OCI-LY3 (cell line): ENCODE measurements at regions not wholly inside any gene's neighbourhood (a gene's known extent, or its start where the extent isn't known, plus 50 kb on each side); places are given as distances from the start of the nearest gene placed in this dataset.

ENCODE experiments used
- EZH2phosphoT487 ChIP-seq: fragments of 200-600 bp; shearing (Covaris generic); IDR thresholded peaks from 2 replicates; pipeline ENCODE4 v1.6.1; 2018; ENCODE audit warnings: antibody characterized with exemption, mixed run types, low read depth
- TF ChIP-seq, protein P1 (sequence below): fragments of 200-600, 300-600 bp; sonication (generic); IDR thresholded peaks from 2 replicates; pipeline ENCODE4 v1.5.1; 2014; ENCODE audit warnings: antibody characterized with exemption, low read length, low read depth

DNA sequence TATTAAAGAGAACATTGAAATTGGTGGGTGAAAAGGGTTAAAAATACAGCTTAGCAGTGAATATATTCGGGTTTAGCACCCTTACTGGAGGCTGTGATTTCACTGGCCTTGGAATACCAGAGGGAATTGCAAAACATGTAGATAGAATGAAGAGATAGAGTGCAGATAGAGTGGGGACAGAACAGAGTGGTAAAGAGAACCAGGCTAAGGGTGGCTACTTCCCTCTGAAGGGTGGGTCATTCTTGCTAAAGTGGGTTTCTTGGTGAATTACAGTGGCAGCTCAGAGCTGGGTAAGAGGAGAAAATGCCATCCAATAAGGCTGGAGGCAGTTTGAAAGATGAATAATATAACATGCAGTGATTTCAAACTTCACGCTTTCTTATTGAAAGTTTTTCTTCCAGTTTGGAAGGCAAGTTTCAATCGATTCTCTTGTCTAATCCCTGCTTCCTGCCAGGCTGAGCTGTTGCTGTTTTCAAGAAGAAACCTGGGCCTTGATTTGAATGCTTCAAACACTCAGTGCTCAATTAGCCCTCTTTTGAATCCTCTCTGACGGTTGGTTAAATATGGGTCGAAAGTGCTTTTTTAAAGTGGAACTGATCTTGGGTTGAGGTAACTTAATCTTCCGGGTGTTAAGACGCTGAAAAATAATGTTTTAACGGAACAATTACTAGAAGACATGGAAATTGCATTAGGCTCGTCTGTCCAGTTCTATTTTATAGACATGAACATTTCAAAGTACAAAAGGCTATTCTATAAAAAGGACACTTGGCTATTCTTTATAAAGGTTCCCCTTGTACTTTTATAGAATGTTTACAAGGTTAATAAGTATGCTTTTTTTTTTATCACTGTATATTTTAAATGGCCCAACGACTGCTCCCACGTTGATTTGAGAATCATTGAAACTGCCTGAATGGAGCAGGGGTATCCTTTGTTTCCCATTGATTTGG lies 203.3 kb downstream of the BCAS1 start:
- TF ChIP-seq, protein P1, sequence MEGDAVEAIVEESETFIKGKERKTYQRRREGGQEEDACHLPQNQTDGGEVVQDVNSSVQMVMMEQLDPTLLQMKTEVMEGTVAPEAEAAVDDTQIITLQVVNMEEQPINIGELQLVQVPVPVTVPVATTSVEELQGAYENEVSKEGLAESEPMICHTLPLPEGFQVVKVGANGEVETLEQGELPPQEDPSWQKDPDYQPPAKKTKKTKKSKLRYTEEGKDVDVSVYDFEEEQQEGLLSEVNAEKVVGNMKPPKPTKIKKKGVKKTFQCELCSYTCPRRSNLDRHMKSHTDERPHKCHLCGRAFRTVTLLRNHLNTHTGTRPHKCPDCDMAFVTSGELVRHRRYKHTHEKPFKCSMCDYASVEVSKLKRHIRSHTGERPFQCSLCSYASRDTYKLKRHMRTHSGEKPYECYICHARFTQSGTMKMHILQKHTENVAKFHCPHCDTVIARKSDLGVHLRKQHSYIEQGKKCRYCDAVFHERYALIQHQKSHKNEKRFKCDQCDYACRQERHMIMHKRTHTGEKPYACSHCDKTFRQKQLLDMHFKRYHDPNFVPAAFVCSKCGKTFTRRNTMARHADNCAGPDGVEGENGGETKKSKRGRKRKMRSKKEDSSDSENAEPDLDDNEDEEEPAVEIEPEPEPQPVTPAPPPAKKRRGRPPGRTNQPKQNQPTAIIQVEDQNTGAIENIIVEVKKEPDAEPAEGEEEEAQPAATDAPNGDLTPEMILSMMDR: no peak
- no peak for TF ChIP-seq EZH2phosphoT487
